ENCODE measurements at regions not wholly inside any gene's neighbourhood (a gene's known extent, or its start where the extent isn't known, plus 50 kb on each side); places are given as distances from the start of the nearest gene placed in this dataset.

DNA sequence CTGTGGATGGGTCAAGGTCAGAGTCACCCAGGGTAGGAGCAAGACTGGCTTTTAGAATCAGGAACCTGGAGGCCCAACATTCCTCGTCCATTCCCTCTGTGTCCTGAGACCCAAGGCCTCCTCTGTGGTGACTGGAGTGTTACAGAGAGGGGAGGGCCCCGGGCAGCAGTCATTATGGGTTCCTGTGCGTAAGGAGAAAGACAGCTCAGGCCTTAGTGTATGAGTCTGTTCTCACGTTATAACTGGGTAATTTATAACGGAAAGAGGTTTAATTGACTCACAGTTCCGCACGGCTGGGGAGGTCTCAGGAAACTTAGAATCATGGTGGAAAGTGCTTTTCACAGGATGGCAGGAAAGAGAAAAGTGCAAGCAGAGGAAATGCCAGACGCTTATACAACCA is 422.3 kb downstream of the TCERG1L start:
- no peak for DNase-seq

DNA sequence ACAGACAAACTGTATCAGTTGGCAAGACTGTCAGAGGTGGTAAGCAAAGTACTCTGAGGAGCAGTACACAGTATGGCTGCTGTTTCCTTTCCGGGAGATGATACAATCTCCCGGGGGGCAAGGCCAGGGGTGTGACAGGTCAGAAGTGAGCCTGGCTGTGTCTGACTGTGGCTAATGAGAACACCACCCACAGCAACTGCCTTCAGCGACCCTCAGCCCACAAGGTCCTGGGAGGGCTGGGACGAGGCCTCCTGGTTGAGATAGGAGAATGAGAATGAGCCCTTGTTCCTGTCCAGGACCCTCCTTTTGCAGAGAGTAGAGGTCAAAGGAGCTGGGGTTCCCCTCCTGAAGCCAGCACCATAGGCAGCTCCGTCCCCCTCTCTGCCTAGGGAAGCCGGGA is 421.7 kb downstream of the TCERG1L start:
- DNase-seq: no peak

DNA sequence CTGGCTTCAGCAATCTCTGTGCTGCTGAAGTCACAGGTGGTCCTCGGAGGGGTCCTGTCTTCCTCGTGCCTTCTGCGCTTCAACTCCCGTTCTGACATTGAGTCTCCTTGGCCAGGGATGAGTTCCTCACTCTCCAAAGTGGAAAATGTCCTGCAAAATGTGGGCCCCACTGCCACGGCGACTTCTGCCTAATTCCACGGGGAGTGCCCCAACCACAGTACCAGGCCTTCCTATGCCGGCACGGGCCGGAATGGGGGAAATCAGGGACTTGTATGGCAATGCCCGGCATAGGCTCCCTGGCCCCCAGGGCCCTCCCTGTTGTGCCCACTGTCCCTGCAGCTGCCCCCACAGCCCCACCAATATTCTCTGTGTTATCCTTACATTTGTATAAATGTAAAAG is 420.5 kb downstream of the TCERG1L start:
- DNase-seq: no peak

DNA sequence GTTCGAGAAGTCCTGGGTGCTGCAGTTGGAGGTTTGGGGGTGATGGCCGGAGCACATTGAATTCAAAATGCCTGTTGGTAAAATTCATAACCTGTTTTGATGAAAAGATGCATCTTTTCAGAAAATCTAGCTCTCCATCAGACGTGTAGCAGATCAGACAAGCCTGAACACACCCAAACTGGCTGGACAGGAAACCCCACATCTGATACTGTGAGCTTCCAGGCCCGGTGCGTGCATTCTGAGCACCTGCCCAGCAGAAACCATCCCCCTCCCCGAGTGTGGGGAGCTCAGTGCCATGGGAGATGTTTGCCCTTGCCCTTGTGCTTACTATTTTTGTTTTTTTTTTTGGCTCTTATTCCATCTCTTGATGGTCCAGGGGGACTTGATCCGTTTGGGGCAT is 417.1 kb downstream of the TCERG1L start:
- no peak for DNase-seq

DNA sequence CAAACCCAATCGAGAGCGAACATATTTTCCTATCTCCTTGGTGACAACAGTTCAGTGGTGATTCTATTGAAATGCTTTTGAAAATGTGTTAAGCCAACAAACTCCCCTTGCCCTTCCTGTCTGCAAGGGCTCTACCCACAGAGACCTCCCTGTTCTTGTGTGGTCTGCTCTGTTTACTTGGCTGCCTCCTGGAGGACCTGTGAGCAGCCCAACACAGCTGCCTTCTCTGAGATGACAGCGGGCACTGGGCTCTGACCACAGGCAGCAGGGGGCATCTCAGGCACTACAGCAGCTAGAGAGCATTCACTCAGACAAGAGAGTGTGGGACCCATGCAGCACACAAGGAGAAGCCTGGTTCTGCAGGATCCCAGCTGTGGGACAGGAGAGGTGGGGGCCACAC is 416.4 kb downstream of the TCERG1L start:
- no peak for DNase-seq

DNA sequence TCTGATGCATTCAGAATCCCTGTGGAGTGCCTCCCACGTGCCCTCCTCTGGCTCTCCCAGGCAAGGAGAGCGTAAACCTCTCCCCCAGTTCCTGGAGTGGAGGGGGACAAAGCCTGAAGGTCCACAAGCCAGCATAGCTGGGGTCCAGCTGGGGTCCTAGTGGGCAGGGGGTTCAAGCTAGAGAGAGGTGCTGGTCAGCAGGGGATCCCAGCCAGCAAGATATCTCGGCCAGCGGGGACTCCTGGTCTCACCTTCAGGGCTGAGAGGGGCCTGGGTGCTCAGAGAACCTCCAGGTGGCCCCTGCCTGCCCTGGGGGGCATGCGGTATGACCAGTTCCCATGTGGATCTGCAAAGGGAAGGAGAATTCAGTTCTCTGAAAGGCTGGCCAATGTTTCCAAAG is 413.7 kb downstream of the TCERG1L start:
- no peak for DNase-seq

DNA sequence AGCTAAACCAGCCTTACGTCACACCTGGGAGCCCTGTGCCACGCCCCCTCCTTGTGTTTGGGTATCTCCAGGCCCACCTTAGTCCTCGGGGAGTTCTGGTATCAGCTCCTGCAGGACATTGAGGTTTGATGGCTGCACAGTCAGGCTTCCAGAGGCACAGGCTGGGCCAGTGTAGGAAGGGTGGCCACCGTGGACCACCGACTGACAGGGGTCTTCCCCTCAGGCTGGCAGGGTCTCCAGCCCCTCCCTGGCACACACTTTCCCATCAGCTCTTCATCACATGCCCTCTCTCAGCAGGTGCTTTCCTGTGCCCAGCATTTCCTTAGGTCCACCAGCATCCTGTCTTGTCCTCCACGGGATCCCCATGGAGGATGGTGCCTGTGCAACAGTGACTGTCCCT is 413.1 kb downstream of the TCERG1L start:
- no peak for DNase-seq

DNA sequence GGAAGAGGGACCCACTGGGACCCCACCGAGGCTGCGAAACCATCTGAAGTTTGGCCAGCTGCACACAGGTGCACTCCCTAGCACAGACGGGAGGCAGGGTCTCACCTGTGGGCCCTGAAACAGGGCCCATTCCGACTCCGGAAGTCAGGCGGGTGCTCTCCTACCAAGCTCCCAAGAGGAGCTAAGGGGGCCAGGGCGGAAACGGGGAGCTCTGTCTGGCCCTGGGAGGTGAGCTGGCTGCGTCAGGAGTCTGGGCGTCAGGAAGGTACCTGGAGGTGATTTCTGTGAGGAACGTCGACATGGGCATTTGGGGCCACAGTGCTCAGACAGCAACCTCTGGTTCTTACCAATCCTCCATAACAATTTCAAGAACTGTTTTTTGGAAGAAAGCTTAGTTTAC is 411.7 kb downstream of the TCERG1L start:
- DNase-seq: no peak

DNA sequence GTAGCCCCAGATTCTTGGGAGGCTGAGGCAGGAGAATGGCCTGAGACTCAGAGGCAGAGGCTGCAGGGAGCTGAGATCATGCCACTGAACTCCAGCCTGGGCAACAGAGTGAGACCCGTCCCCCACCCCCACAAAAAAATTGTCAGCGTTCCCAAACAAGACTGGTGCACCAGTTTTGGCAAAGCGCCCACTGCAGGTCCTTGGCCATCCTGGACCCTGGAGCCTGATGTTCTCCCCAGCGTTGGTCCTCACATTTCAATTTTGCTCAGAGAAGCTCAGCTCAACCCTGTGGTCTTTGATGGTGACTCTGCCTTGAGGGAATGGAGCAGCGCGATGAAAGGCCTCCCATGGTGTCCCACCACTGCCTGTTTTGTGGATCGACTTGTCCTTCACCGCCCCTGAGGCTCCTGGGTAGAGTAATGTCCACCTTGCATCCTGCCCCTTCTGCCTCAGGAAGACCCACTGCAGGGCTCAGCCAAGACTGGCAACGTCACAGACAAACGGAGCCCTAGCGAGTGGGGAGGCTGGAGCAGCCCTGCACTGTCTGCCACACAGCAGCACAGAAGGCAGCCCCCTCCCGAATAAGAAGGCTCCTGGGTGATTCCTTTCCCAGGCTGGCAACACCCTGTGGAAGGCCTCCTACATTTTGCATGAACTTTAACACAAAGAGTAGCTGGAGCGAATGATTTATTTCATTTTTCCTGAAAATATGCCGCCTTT is 410.9 kb downstream of the TCERG1L start:
- DNase-seq: no peak

DNA sequence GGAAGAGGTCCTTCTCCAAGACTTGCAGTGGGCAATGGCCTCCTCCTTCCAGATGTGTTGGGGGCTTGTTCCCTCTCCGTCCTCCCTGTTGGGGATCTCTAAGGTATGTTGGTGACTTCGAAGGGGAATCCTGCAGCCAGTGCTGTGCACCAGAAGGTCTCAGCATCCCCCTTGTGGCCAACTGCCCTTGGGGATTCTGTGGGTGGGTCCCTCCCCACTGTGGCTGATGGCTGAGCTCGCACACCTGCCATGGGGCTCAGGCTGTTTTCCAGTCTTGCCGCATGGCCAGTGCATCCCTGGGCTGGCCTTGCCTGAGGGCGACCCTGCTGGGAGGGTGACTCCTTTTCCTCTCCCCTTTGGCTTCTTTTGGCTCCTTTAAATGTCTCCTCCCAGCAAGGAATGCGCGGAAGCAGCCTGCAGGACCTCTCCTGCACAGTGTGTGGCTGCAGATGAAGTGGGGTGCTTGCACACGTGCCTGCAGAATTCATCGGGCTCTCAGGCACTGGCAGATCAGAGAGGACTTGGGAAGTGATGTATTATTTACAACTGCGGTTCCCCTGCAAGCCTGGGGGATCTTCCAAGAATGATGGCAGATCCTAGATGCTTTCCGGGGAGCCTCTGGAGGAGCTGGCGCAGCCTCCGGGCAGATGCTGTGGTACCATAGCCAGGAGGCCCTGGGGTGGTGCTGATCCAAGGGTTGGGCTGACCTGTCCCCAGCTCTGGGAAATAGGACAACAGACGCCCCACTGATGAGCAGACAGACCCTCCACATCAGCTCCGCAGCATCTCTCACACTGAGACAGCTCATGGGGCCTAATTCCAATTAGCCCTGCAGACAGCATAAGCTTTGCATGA is 410.0 kb downstream of the TCERG1L start:
- no peak for DNase-seq

DNA sequence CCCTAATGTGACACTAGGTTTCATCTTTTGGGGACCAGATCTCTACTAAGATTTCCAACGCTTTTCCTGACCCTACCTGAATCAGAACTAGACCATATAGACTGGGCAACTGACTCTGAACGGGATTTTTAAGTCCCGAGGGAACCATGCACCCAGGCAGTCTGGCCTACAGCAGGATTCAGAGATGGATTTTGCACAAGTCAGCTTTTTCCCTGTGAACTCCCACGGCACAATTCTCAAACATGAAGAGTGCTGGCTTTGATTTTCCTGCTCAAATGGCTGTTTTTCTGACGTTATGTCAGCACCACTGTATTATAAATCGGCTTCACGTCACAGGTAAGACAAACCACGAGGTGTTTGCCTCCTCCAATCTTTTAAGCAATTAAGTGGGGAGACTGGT is 409.1 kb downstream of the TCERG1L start:
- DNase-seq: no peak

DNA sequence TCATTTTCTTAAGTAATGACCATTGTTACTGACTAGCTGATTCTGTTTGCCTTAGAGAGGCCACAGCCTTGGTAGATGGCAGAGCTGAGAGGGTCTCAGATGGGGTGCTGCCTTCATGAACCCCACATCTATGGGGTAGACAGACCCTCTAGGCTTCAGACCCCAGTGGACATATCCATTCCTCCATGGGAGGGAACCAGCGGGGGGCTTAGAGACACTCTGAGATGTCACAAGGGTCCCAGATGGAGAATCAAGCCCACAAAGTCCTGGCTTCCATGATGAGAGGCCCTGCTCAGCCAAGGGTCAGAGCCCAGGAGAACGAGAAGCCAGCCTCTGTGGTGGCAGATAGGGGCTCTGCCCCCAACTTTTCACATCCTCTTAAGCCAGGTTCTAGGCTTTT is 408.6 kb downstream of the TCERG1L start:
- DNase-seq: no peak

DNA sequence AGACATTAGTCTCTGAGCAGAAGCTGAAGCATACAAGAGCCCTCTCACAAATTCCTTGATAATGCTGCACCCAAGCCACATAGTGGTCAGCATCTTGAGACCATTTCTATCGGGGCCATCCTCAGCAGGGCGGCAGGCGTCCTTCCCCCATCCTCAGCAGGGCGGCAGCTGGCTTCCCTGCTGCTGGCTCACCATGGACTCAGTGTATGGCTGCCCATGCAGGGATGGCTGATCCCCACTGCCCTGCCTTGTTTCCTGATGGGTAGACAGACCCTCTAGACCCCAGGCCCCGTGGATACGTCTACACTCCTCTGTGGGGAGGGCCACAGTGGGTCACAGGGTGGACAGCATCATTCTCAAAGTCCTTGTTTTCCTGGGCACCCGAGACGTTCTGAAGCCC is 406.8 kb downstream of the TCERG1L start:
- no peak for DNase-seq

DNA sequence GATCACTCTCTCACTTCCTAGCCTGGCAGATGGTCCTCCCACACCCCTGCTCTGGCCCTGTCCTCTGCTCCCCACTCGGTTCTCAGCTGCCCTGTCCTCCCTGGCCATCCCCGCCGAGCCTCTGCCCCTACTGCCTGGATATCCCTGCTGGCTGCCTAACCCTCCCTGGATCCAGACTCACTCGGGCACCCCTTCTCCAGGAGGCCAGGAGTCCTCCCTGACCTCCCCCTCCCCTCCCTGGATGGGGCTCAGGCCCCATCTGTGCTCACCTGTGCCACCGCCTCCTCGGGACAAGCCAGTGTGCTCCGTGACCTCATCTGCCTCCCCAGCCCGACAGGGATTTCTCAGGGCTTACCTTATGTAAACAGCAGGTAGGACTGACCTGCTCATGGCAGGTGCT is 406.1 kb downstream of the TCERG1L start:
- no peak for DNase-seq

DNA sequence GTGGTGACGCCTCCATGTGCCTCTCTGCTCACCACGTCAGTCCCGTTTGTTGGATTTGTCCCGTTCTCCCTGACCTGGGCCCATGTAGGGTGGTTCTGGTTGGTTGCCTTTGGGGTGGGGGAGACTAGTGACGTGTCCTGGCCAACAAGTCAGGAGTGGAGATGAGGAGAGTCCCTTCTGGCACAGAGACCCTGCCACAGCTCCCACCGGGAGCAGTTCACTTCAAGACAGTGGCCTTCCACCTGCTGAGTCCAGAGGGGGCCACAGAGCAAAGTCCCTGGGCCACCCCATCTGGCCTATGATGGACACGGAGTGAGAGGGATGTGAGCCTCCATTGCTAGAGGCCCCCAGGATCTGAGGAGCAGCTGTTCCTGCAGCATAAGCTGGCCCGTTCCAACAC is 405.6 kb downstream of the TCERG1L start:
- no peak for DNase-seq

DNA sequence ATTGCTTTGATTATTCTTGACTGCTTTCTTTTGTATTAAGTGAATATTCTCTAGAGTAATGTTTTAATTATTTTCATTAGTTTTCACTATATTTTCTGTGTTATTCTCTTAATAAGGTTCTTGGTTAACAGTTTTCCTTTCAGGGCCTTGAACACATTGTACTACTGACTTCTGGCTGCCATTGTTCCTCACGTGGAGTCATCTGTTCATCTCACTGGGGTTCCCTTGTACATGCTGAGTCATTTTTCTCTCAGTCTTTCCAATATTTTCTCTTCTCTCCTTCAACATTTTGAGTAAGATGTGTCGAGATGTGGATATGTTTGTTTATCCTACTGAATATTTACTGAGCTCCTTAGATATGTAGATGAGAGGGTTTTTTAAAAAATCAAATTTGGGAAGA is 400.7 kb downstream of the TCERG1L start:
- no peak for DNase-seq

DNA sequence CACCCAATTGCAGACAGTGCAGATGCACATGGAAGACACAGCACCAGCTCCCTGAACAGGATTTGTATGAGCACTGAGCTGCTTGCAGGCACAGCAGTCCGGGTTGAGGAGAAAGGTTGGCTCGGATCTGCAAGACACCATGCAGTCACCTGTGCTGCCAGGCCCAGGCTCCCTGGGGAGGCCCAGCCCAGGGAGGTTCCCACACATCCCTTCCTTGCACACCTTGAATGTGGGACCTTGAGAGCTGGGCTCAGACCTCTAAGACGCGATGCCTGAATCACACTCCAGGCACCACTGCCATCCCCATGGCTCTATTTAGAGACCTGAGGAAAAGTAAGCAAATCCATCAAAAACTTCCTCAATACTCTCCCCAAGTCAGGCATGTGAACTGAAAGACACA is 397.7 kb downstream of the TCERG1L start:
- no peak for DNase-seq

DNA sequence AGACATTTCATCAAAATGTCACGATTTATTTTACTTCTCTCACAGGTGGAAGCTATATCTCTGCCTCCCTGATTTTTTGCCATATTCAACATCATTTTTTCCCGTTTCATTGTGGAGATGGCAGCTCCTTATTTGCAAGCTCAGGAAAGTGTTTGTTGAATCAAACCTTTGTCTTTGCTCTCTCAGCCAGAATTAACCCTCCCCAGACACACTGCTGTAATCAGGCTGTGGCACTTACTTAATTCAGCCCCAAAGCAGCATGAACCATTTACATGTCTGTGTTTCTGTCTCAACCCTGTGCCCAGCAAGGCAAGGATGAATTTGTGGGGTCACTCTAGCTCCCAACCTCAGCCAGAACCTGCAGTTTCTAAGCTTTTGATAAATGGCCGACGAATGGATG is 397.2 kb downstream of the TCERG1L start:
- DNase-seq: no peak

DNA sequence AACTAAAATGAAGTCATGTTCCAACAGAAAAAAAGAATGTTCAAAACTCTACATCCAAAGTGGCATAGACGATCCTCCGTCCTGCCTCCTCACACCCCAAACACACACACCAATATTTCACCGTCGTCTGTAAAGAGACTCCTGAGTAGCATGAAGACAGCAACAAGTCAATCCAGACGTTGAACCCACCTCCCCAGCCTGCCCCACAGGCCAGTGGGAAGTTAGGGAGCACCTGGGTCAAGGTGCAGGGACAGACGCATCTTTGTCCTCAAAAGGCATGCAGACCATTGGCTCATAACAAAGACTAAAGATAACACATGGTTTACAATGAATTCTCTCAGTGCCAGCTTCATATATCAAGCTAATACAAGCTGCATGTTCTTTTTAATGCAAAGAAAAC is 396.5 kb downstream of the TCERG1L start:
- no peak for DNase-seq

DNA sequence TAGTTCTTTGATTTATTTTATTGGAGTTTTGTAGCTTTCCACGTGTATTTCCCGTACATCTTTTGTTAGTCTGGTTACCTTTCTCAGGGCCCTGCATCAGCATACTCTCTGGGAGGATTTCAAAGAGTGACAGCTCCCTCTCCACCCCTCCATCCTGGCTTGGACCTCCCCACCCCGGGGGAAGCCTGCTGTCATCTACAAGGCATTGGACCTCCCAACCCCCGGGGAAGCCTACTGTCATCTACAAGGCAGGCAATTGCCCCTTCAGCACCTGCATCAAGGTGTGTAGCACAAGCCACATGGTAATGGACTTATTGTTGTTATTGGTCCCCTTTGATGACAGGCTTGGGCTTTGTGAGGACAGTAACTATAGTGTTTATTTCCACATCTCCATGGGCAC is 390.1 kb downstream of the TCERG1L start:
- no peak for DNase-seq

DNA sequence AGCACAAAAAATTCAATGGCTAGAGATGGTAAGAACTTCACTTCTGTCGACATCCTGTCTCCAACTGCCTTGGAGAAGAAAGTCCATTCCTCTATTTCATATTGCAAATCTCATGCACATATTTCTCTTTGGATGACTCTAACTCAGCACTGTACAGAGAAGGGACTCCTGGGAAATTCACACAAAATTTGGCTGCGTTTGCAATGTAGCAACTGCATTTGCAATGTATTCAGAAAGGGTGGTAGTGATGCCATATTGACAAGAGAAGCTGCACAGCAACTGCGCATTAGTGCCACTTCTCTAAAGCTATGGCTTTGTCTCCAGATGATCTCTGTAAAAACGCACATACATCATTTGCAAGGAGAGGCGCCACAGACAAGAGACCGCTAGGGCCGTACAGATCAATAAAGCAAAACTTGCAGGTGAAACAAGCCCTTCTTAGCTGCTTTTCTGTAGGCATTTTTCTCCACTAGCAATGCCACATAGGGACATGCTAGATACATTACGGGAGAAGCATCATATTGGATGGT is 389.5 kb downstream of the TCERG1L start:
- no peak for DNase-seq

DNA sequence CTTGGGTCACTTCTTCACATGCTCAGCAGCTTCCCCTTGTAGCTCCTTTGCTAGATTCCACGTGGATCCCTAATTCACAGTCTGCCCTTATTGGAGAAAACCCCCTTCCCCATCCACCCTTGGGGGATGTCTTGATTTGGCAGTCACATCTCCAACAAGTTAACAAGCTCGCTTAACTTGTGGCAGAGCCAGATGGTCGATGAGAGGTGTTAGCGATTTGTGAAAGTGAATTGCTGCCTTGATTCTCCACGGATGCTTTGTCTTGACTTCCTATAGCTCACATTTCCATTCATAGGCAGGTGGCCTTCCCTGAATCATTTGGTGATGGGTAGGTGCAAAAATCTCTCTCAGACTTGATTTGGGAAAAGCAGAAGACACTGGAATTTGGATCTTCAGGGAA is 387.9 kb downstream of the TCERG1L start:
- no peak for DNase-seq

DNA sequence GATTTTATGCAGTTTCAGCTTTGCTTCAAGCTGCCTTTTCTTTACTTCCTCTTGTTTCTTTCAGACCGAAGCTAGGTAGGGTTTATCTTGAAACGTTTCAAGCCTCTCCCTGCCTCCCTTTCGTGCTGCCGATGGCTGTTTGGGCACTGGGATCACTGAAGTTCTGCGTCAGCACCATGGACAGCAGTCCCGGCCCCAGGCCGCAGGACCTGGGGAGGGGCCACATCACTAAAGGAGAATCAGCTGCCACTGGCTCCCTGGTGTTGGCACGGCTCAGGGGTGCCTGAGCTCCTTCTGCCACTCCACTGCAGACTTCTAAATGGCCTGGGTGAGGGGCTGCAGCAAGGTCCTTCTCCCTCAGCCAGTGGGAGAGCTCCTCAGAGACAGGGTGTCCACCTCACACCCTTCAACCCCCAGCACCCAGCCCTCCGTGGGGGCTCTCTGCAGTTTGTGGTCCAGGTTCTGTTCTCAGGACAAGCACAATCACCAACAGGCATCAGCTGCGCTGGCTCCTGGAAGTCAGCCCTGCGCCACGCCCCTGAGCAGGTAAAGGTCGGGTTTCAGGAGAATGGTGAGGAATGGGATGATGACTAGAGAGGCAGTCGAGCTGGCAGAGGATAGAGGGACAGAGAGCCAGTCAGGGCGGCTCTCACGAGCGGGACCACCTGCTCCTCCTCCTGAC is 387.2 kb downstream of the TCERG1L start:
- DNase-seq: no peak

DNA sequence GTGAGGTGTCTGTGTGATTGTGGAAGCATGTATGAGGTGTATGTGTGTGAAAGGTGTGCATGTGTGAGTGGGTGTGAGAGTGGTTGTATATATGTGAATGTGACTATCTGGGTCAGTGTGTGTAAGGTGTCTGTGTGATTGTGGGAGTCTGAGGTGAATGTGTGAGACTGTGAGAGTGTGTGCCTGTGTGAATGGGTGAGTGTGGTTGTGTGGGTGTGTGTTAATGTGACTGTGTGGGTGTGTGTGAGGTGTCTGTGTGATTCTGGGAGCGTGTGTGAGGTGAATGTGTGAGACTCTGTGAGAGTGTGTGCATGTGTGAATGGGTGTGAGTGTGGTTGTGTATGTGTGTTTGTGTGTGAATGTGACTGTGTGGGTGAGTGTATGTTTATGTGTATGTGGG is 385.1 kb downstream of the TCERG1L start:
- DNase-seq: no peak

Measured in activated CD8-positive, alpha-beta memory T cell treated with anti-CD3 and anti-CD28 coated beads, Interleukin-2, amount 50 U/mL, for 4 hours (primary cell).